Fibroblast of villous mesenchyme (primary cell): ENCODE measurements at regions not wholly inside any gene's neighbourhood (a gene's known extent, or its start where the extent isn't known, plus 50 kb on each side); places are given as distances from the start of the nearest gene placed in this dataset.

Source experiments
- DNase-seq: peaks from one replicate; pipeline ENCODE4 v3.0.0-alpha.2; 2010; ENCODE audit warnings: low read depth
- H3K4me3 ChIP-seq: 2 replicates; pipeline ENCODE4 v1.5.1; 2011; ENCODE audit warnings: low read depth, mild to moderate bottlenecking, low read length
- CTCF ChIP-seq: IDR thresholded peaks from 2 replicates; pipeline ENCODE4 v1.5.1; 2012; ENCODE audit warnings: low read depth, mild to moderate bottlenecking, low read length; ENCODE audit not compliant: insufficient read depth

- no peak overlapping the region for H3K4me3 ChIP-seq
- no peak for TF ChIP-seq CTCF
- DNase-seq: no peak
These were observed 814.5 kb downstream of the KCNJ18 start for GRCh38 chr17:22506861-22507260.

GRCh38 chr17:22507823-22508222 lies 815.5 kb downstream of the KCNJ18 start:
- TF ChIP-seq CTCF: no peak
- no peak for DNase-seq
- no peak overlapping the region for H3K4me3 ChIP-seq

GRCh38 chr17:22510504-22510903 lies 818.2 kb downstream of the KCNJ18 start:
- DNase-seq: no peak
- TF ChIP-seq CTCF: no peak

GRCh38 chr17:22511431-22511830 lies 819.1 kb downstream of the KCNJ18 start:
- TF ChIP-seq CTCF: no peak
- no peak overlapping the region for H3K4me3 ChIP-seq
- DNase-seq: no peak

More at GRCh38 chr17:22510504-22510903, 818.2 kb downstream of the KCNJ18 start:
- H3K4me3 ChIP-seq: no peak overlapping the region

- TF ChIP-seq CTCF: no peak
- H3K4me3 ChIP-seq: no peak overlapping the region
- no peak for DNase-seq
These were observed 819.7 kb downstream of the KCNJ18 start for GRCh38 chr17:22512057-22512456.

- no peak overlapping the region for H3K4me3 ChIP-seq
- TF ChIP-seq CTCF: no peak
- no peak for DNase-seq
These were observed 820.2 kb downstream of the KCNJ18 start for GRCh38 chr17:22512506-22512905.

- DNase-seq: no peak
- TF ChIP-seq CTCF: no peak
- no peak overlapping the region for H3K4me3 ChIP-seq
These were observed 820.7 kb downstream of the KCNJ18 start for GRCh38 chr17:22512997-22513538.
